ENCODE measurements at regions not wholly inside any gene's neighbourhood (a gene's known extent, or its start where the extent isn't known, plus 50 kb on each side); places are given as distances from the start of the nearest gene placed in this dataset.

DNA sequence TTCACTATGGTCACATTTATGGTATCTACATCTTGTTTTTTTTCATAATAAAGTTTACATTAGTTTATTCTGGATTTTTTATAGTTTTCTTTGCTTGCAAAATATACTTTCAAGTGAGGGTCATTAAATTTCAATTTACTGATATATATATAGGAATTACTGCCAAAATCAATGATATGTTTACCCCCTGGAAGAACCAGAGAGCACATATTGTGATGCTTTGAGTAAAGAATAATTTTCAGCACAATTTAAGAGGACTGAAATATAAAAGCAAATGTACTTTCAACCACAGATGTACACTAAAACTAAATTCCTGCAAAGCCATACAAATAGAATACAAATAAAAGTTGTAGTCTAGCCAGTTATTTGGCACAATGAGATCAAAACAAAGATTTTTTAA, 242.2 kb upstream of the PCDH18 start:
- H3K27ac ChIP-seq (ENCODE audit: low read depth, low read length), result no peak overlapping the region
- H3K9me3 ChIP-seq (ENCODE audit: control insufficient read depth in 1 of 2, low read length in 2 of 2), result no peaks in the 10 kb centered on the region
- H3K4me3 ChIP-seq (ENCODE audit: low read depth in 1 of 2, low read length in 2 of 2), result no peak overlapping the region
- no peaks in the 10 kb centered on the region for H3K27me3 ChIP-seq (ENCODE audit: control insufficient read depth in 1 of 2, insufficient read depth in 2 of 2, low read length in 2 of 2)
- no peaks in the 10 kb centered on the region for H3K36me3 ChIP-seq (ENCODE audit: control insufficient read depth in 1 of 2, insufficient read depth in 2 of 2, low read length in 2 of 2)
- H3K9ac ChIP-seq (ENCODE audit: low read depth in 1 of 2, low read length in 2 of 2), result no peak overlapping the region
- H3K4me1 ChIP-seq (ENCODE audit: control insufficient read depth in 1 of 2, insufficient read depth in 2 of 2, low read length in 2 of 2), result no peaks in the 10 kb centered on the region

GRCh38 chr4:137768881-137769280, 236.6 kb upstream of the PCDH18 start:
- no peaks in the 10 kb centered on the region for H3K4me1 ChIP-seq (ENCODE audit: control insufficient read depth in 1 of 2, insufficient read depth in 2 of 2, low read length in 2 of 2)
- no peaks in the 10 kb centered on the region for H3K27me3 ChIP-seq (ENCODE audit: control insufficient read depth in 1 of 2, insufficient read depth in 2 of 2, low read length in 2 of 2)
- H3K27ac ChIP-seq (ENCODE audit: low read depth, low read length), result no peak overlapping the region
- H3K9ac ChIP-seq (ENCODE audit: low read depth in 1 of 2, low read length in 2 of 2), result no peak overlapping the region
- no peaks in the 10 kb centered on the region for H3K9me3 ChIP-seq (ENCODE audit: control insufficient read depth in 1 of 2, low read length in 2 of 2)
- H3K4me3 ChIP-seq (ENCODE audit: low read depth in 1 of 2, low read length in 2 of 2), result no peak overlapping the region
- H3K36me3 ChIP-seq (ENCODE audit: control insufficient read depth in 1 of 2, insufficient read depth in 2 of 2, low read length in 2 of 2), result no peaks in the 10 kb centered on the region

- Histone ChIP-seq H3K9ac (ENCODE audit: low read depth in 1 of 2, low read length in 2 of 2) (no peak overlapping the region), H3K27me3 (ENCODE audit: control insufficient read depth in 1 of 2, insufficient read depth in 2 of 2, low read length in 2 of 2) (no peaks in the 10 kb centered on the region), H3K9me3 (ENCODE audit: control insufficient read depth in 1 of 2, low read length in 2 of 2) (no peaks in the 10 kb centered on the region), H3K36me3 (ENCODE audit: control insufficient read depth in 1 of 2, insufficient read depth in 2 of 2, low read length in 2 of 2) (no peaks in the 10 kb centered on the region), H3K4me1 (ENCODE audit: control insufficient read depth in 1 of 2, insufficient read depth in 2 of 2, low read length in 2 of 2) (no peaks in the 10 kb centered on the region), H3K4me3 (ENCODE audit: low read depth in 1 of 2, low read length in 2 of 2) (no peak overlapping the region), H3K27ac (ENCODE audit: low read depth, low read length) (no peak overlapping the region)
These were observed 235.9 kb upstream of the PCDH18 start for GRCh38 chr4:137768196-137768595.

- Histone ChIP-seq H3K9me3 (ENCODE audit: control insufficient read depth in 1 of 2, low read length in 2 of 2) (no peaks in the 10 kb centered on the region), H3K27ac (ENCODE audit: low read depth, low read length) (no peak overlapping the region), H3K9ac (ENCODE audit: low read depth in 1 of 2, low read length in 2 of 2) (no peak overlapping the region), H3K27me3 (ENCODE audit: control insufficient read depth in 1 of 2, insufficient read depth in 2 of 2, low read length in 2 of 2) (no peaks in the 10 kb centered on the region), H3K4me3 (ENCODE audit: low read depth in 1 of 2, low read length in 2 of 2) (no peak overlapping the region), H3K4me1 (ENCODE audit: control insufficient read depth in 1 of 2, insufficient read depth in 2 of 2, low read length in 2 of 2) (no peaks in the 10 kb centered on the region), H3K36me3 (ENCODE audit: control insufficient read depth in 1 of 2, insufficient read depth in 2 of 2, low read length in 2 of 2) (no peaks in the 10 kb centered on the region)
These were observed 230.3 kb upstream of the PCDH18 start for GRCh38 chr4:137762591-137762990.

DNA sequence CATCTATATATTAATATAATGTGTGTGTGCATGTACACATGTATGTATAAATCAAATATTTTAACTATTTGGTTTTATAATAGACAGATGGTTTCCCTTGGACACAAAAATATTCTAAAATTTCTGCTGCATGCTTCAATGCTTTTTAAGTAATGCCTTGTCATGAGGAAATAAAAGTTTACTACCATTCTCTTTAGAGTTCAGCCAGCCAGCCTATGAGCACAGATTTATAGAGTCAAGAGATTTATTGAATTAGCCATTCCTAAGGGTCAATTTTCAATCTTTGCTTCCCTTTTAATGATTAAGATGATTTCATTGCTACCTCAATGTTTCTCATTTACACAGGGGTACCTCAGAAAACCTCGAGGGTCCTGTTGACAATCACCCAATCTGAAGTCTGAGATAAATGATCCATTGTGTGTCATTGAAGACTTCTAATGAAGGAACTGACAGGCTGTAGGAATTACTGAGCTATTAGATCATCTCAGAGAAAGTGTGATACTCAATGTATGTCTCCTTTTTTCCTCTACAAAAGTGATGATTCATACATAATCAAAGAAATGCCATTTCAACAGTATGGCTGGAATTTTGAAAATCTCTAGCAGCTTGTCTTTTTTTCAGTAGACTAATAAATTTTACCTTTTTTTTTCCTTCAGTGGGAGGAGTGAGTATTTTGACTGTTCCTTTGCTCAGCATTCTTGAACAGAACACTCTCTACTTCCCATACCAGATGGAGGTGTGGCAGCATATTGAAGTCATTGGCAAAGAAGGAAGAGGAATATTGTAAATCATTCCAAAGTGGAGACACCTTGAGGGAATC, 222.6 kb upstream of the PCDH18 start:
- Histone ChIP-seq H3K9ac (ENCODE audit: low read depth in 1 of 2, low read length in 2 of 2) (no peak overlapping the region), H3K4me3 (ENCODE audit: low read depth in 1 of 2, low read length in 2 of 2) (no peak overlapping the region), H3K4me1 (ENCODE audit: control insufficient read depth in 1 of 2, insufficient read depth in 2 of 2, low read length in 2 of 2) (no peaks in the 10 kb centered on the region), H3K27me3 (ENCODE audit: control insufficient read depth in 1 of 2, insufficient read depth in 2 of 2, low read length in 2 of 2) (no peaks in the 10 kb centered on the region), H3K36me3 (ENCODE audit: control insufficient read depth in 1 of 2, insufficient read depth in 2 of 2, low read length in 2 of 2) (no peaks in the 10 kb centered on the region), H3K9me3 (ENCODE audit: control insufficient read depth in 1 of 2, low read length in 2 of 2) (no peaks in the 10 kb centered on the region), H3K27ac (ENCODE audit: low read depth, low read length) (no peak overlapping the region)

DNA sequence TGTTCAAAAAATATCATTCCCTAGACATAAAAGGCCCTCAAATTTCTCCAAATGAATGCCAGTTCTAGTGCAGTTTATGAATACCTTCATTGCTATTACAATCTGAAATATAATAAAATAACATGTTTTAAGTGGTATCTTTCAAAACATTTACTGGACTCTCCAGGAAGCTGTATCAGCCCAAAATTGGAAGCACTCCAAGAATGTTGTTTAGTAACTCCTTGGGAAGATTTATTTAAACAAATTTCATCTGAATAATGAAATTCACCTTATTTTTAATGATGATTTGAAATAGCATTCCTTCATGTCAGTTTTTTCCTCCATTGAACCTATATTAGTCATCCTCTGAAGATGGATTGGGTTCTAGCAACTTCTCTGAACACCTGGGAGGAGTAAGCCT, 217.2 kb upstream of the PCDH18 start:
- Histone ChIP-seq H3K4me3 (ENCODE audit: low read depth in 1 of 2, low read length in 2 of 2) (no peak overlapping the region), H3K36me3 (ENCODE audit: control insufficient read depth in 1 of 2, insufficient read depth in 2 of 2, low read length in 2 of 2) (no peaks in the 10 kb centered on the region), H3K27ac (ENCODE audit: low read depth, low read length) (no peak overlapping the region), H3K4me1 (ENCODE audit: control insufficient read depth in 1 of 2, insufficient read depth in 2 of 2, low read length in 2 of 2) (no peaks in the 10 kb centered on the region), H3K9me3 (ENCODE audit: control insufficient read depth in 1 of 2, low read length in 2 of 2) (no peaks in the 10 kb centered on the region), H3K9ac (ENCODE audit: low read depth in 1 of 2, low read length in 2 of 2) (no peak overlapping the region), H3K27me3 (ENCODE audit: control insufficient read depth in 1 of 2, insufficient read depth in 2 of 2, low read length in 2 of 2) (no peaks in the 10 kb centered on the region)

- Histone ChIP-seq H3K4me3 (ENCODE audit: low read depth in 1 of 2, low read length in 2 of 2) (no peak overlapping the region), H3K36me3 (ENCODE audit: control insufficient read depth in 1 of 2, insufficient read depth in 2 of 2, low read length in 2 of 2) (no peaks in the 10 kb centered on the region), H3K27ac (ENCODE audit: low read depth, low read length) (no peak overlapping the region)
These were observed 216.3 kb upstream of the PCDH18 start for GRCh38 chr4:137748616-137749015.

DNA sequence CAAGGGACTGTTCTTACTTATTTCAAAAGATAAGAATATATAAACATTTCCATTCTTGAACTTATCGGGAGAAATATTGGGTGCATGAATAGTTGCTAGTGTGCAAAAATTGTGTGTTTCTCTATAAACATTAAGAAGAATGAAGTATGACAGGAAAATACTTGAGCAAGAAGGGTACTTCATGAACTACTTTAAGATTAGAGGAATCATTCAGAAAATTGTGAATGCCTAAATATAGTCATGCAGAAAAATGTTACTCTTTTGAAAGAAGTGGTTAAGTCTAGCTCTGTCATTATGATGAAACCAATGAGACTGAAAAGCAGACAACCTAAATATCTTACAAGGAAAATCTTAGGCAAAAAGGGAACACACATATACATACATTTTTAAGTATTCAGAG, 207.8 kb upstream of the PCDH18 start:
- no peaks in the 10 kb centered on the region for H3K4me1 ChIP-seq (ENCODE audit: control insufficient read depth in 1 of 2, insufficient read depth in 2 of 2, low read length in 2 of 2)
- H3K27me3 ChIP-seq (ENCODE audit: control insufficient read depth in 1 of 2, insufficient read depth in 2 of 2, low read length in 2 of 2), result no peaks in the 10 kb centered on the region
- H3K4me3 ChIP-seq (ENCODE audit: low read depth in 1 of 2, low read length in 2 of 2), result no peak overlapping the region
- H3K9ac ChIP-seq (ENCODE audit: low read depth in 1 of 2, low read length in 2 of 2), result no peak overlapping the region
- H3K27ac ChIP-seq (ENCODE audit: low read depth, low read length), result no peak overlapping the region
- H3K36me3 ChIP-seq (ENCODE audit: control insufficient read depth in 1 of 2, insufficient read depth in 2 of 2, low read length in 2 of 2), result no peaks in the 10 kb centered on the region
- no peaks in the 10 kb centered on the region for H3K9me3 ChIP-seq (ENCODE audit: control insufficient read depth in 1 of 2, low read length in 2 of 2)

More at GRCh38 chr4:137748616-137749015, 216.3 kb upstream of the PCDH18 start:
- no peaks in the 10 kb centered on the region for H3K27me3 ChIP-seq (ENCODE audit: control insufficient read depth in 1 of 2, insufficient read depth in 2 of 2, low read length in 2 of 2)
- H3K4me1 ChIP-seq (ENCODE audit: control insufficient read depth in 1 of 2, insufficient read depth in 2 of 2, low read length in 2 of 2), result no peaks in the 10 kb centered on the region
- no peaks in the 10 kb centered on the region for H3K9me3 ChIP-seq (ENCODE audit: control insufficient read depth in 1 of 2, low read length in 2 of 2)
- no peak overlapping the region for H3K9ac ChIP-seq (ENCODE audit: low read depth in 1 of 2, low read length in 2 of 2)

DNA sequence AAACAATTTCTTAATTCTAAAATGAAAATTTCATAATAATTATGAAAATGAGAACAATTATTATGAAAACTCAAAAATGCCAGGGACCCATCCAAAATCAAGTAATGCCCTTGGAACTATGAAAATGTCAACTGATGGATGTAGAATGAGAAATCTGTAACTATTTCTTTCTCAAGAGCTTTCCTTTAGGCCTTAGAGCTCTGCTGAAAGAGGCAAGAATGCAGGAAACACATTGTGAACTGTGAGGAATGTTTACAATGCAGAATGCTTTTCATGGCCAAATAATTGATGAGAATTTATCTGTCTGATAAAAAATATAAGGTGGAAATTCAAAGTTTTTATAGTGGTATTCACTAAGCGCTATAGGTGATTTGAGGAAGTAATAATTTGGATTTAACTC, 207.1 kb upstream of the PCDH18 start:
- H3K27ac ChIP-seq (ENCODE audit: low read depth, low read length), result no peak overlapping the region
- H3K4me3 ChIP-seq (ENCODE audit: low read depth in 1 of 2, low read length in 2 of 2), result no peak overlapping the region
- no peaks in the 10 kb centered on the region for H3K36me3 ChIP-seq (ENCODE audit: control insufficient read depth in 1 of 2, insufficient read depth in 2 of 2, low read length in 2 of 2)
- H3K27me3 ChIP-seq (ENCODE audit: control insufficient read depth in 1 of 2, insufficient read depth in 2 of 2, low read length in 2 of 2), result no peaks in the 10 kb centered on the region
- no peaks in the 10 kb centered on the region for H3K9me3 ChIP-seq (ENCODE audit: control insufficient read depth in 1 of 2, low read length in 2 of 2)
- H3K4me1 ChIP-seq (ENCODE audit: control insufficient read depth in 1 of 2, insufficient read depth in 2 of 2, low read length in 2 of 2), result no peaks in the 10 kb centered on the region
- H3K9ac ChIP-seq (ENCODE audit: low read depth in 1 of 2, low read length in 2 of 2), result no peak overlapping the region

DNA sequence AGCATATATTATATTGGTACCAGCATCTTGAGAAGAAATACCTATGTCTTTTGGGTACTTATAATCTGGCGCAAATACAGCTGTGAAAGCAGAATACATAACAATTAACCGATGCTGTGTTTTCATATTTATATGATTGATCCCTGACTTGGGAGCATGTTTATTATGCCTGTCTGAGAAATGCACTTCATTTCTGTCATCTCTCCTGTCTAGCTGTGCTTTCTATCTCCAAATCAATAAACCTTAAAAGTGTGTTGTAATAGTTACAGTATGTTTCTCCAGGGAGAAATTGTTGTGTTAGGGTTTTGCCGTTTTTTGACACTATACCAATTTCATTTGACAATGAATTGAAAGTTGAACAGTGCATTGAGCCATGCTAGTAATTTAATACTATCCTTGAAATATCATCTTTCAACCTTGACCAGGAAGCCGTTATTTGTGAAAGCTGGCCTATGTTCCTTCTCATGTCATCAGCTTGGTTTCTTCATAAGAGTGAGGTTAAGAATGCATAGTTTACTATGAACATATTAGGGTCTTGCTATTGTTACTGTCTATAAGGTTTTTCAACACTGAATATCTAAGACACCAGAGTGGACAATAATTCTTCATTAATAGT, 206.2 kb upstream of the PCDH18 start:
- no peaks in the 10 kb centered on the region for H3K36me3 ChIP-seq (ENCODE audit: control insufficient read depth in 1 of 2, insufficient read depth in 2 of 2, low read length in 2 of 2)
- no peaks in the 10 kb centered on the region for H3K9me3 ChIP-seq (ENCODE audit: control insufficient read depth in 1 of 2, low read length in 2 of 2)
- no peaks in the 10 kb centered on the region for H3K27me3 ChIP-seq (ENCODE audit: control insufficient read depth in 1 of 2, insufficient read depth in 2 of 2, low read length in 2 of 2)
- no peak overlapping the region for H3K4me3 ChIP-seq (ENCODE audit: low read depth in 1 of 2, low read length in 2 of 2)
- H3K27ac ChIP-seq (ENCODE audit: low read depth, low read length), result no peak overlapping the region
- no peaks in the 10 kb centered on the region for H3K4me1 ChIP-seq (ENCODE audit: control insufficient read depth in 1 of 2, insufficient read depth in 2 of 2, low read length in 2 of 2)
- no peak overlapping the region for H3K9ac ChIP-seq (ENCODE audit: low read depth in 1 of 2, low read length in 2 of 2)

Data from duodenal mucosa (tissue), 2 donors.